ENCODE measurements at regions not wholly inside any gene's neighbourhood (a gene's known extent, or its start where the extent isn't known, plus 50 kb on each side); places are given as distances from the start of the nearest gene placed in this dataset.

DNA sequence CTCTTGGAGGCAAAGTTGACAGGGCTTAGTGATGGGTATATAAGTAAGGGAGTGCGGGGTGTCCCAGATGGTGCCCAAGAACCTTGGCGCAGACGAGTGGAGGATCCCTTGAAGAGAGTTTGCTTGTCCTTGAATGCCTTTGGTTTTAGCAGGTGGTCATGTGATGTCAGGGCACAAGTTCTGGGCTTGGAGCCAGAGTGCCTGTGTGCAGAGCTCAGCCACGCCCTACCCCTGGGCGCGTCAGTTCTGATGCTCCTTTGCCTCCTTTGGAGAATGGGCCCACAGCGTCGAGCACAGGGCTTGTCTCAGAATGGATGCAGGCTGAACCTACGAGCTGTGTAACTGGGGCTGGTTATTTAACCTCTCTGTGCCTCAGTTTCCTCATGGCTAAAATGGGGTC lies 412.2 kb upstream of the EEF2KMT start:
- H3K4me1 ChIP-seq (ENCODE audit: low read length): no peaks in the 10 kb centered on the region
- no peaks in the 10 kb centered on the region for H3K27me3 ChIP-seq (ENCODE audit: low read depth, low read length)

DNA sequence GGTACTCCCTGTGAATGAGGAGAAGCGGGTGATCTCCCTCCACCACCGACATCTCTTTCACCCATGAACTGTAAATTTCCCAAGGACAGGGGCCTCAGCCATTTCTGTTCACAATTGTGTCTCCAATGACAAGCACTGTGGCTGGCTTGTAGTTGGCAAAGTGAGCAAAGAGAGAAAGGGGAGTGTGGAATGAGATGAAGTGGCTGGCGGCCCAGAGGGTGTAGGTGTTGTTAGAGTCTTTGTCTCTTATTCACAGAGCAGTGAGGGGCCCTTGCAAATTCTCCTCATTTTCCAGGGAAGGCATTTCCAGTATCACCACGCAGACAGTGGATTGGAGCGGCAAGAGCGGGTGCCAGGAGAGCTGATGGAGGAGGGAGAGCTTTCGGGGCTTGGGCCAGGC lies 411.7 kb upstream of the EEF2KMT start:
- H3K4me2 ChIP-seq (ENCODE audit: low read length): no peak overlapping the region
- no peaks in the 10 kb centered on the region for H3K9me3 ChIP-seq (ENCODE audit: insufficient read depth, low read length)
- H3K27me3 ChIP-seq (ENCODE audit: low read depth, low read length): no peaks in the 10 kb centered on the region
- no peak overlapping the region for H3K4me3 ChIP-seq (ENCODE audit: low read length)
- H2AFZ ChIP-seq (ENCODE audit: low read depth, low read length): no peak overlapping the region
- H3K27ac ChIP-seq (ENCODE audit: low read length): no peak overlapping the region
- no peak overlapping the region for H3K9ac ChIP-seq (ENCODE audit: low read length)
- H3K79me2 ChIP-seq (ENCODE audit: low read length): no peaks in the 10 kb centered on the region
- TF ChIP-seq, protein P1, sequence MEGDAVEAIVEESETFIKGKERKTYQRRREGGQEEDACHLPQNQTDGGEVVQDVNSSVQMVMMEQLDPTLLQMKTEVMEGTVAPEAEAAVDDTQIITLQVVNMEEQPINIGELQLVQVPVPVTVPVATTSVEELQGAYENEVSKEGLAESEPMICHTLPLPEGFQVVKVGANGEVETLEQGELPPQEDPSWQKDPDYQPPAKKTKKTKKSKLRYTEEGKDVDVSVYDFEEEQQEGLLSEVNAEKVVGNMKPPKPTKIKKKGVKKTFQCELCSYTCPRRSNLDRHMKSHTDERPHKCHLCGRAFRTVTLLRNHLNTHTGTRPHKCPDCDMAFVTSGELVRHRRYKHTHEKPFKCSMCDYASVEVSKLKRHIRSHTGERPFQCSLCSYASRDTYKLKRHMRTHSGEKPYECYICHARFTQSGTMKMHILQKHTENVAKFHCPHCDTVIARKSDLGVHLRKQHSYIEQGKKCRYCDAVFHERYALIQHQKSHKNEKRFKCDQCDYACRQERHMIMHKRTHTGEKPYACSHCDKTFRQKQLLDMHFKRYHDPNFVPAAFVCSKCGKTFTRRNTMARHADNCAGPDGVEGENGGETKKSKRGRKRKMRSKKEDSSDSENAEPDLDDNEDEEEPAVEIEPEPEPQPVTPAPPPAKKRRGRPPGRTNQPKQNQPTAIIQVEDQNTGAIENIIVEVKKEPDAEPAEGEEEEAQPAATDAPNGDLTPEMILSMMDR (IDR thresholded peaks at IDR 0.05; ENCODE audit: low read depth, low read length): no peak
- no peak for TF ChIP-seq EZH2phosphoT487 (IDR thresholded peaks at IDR 0.05; ENCODE audit: low read depth)
- H4K20me1 ChIP-seq (ENCODE audit: insufficient read depth, low read length): no peaks in the 10 kb centered on the region
- no peaks in the 10 kb centered on the region for H3K36me3 ChIP-seq (replicated peaks; ENCODE audit: low read depth, low read length)
- no peaks in the 10 kb centered on the region for H3K4me1 ChIP-seq (ENCODE audit: low read length)

More for the DNA sequence above, 412.2 kb upstream of the EEF2KMT start:
- H3K79me2 ChIP-seq (ENCODE audit: low read length): no peaks in the 10 kb centered on the region
- TF ChIP-seq, protein P1 (IDR thresholded peaks at IDR 0.05; ENCODE audit: low read depth, low read length): no peak
- TF ChIP-seq EZH2phosphoT487 (IDR thresholded peaks at IDR 0.05; ENCODE audit: low read depth): no peak
- no peaks in the 10 kb centered on the region for H3K36me3 ChIP-seq (replicated peaks; ENCODE audit: low read depth, low read length)
- no peak overlapping the region for H2AFZ ChIP-seq (ENCODE audit: low read depth, low read length)
- no peak overlapping the region for H3K4me3 ChIP-seq (ENCODE audit: low read length)
- no peak overlapping the region for H3K9ac ChIP-seq (ENCODE audit: low read length)
- H4K20me1 ChIP-seq (ENCODE audit: insufficient read depth, low read length): no peaks in the 10 kb centered on the region
- H3K9me3 ChIP-seq (ENCODE audit: insufficient read depth, low read length): no peaks in the 10 kb centered on the region
- H3K4me2 ChIP-seq (ENCODE audit: low read length): no peak overlapping the region
- H3K27ac ChIP-seq (ENCODE audit: low read length): no peak overlapping the region

DNA sequence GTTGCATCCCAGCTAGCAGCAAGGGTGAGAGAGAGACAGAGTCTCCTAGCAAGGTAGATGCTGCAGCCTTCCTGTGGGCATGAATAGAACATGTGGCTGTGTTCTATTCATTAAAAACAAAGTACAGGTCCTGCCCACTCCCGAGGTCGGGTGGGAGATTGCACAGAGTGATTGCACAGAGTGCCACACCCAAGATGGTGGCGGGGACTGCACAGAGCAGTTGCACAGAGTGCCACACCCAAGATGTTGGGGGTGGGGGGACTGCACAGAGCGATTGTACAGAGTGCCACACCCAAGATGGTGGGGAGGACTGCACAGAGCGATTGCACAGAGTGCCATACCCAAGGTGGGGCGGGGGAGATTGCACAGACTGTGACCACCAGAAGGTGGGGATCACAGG lies 410.8 kb upstream of the EEF2KMT start:
- no peak overlapping the region for H3K9ac ChIP-seq (ENCODE audit: low read length)
- no peak overlapping the region for H2AFZ ChIP-seq (ENCODE audit: low read depth, low read length)
- H3K4me1 ChIP-seq (ENCODE audit: low read length): no peaks in the 10 kb centered on the region

DNA sequence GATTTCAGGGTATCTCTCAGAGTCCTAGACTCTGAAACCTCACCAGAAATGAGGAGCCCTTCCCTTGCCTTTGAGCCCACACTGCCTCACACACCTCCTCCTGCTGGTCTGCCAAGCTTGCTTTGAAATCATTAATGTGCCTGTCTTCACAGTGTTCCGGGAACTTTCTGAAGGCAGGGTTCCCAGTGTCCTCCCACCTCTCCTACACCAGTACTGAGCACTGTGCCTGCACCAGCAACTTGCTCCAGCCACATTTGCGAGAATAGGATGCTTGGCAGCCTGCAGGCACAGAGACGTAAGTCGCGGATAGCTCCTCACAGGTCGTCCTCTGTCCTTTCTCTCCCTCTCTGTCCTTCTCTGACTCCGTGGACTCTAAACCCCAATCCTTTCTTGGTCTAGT lies 408.4 kb upstream of the EEF2KMT start:
- no peak overlapping the region for H2AFZ ChIP-seq (ENCODE audit: low read depth, low read length)
- TF ChIP-seq, protein P1 (IDR thresholded peaks at IDR 0.05; ENCODE audit: low read depth, low read length): no peak
- TF ChIP-seq EZH2phosphoT487 (IDR thresholded peaks at IDR 0.05; ENCODE audit: low read depth): no peak

More for the DNA sequence above, 410.8 kb upstream of the EEF2KMT start:
- Histone ChIP-seq H3K4me2 (ENCODE audit: low read length) (no peak overlapping the region), H3K27me3 (ENCODE audit: low read depth, low read length) (no peaks in the 10 kb centered on the region), H3K9me3 (ENCODE audit: insufficient read depth, low read length) (no peaks in the 10 kb centered on the region), H3K36me3 (replicated peaks; ENCODE audit: low read depth, low read length) (no peaks in the 10 kb centered on the region), H4K20me1 (ENCODE audit: insufficient read depth, low read length) (no peaks in the 10 kb centered on the region), H3K27ac (ENCODE audit: low read length) (no peak overlapping the region), H3K79me2 (ENCODE audit: low read length) (no peaks in the 10 kb centered on the region), H3K4me3 (ENCODE audit: low read length) (no peak overlapping the region)
- TF ChIP-seq EZH2phosphoT487 (IDR thresholded peaks at IDR 0.05; ENCODE audit: low read depth): no peak

More for the DNA sequence above, 408.4 kb upstream of the EEF2KMT start:
- Histone ChIP-seq H3K4me3 (ENCODE audit: low read length) (no peak overlapping the region), H4K20me1 (ENCODE audit: insufficient read depth, low read length) (no peaks in the 10 kb centered on the region), H3K27me3 (ENCODE audit: low read depth, low read length) (no peaks in the 10 kb centered on the region), H3K4me1 (ENCODE audit: low read length) (no peaks in the 10 kb centered on the region), H3K9me3 (ENCODE audit: insufficient read depth, low read length) (no peaks in the 10 kb centered on the region), H3K4me2 (ENCODE audit: low read length) (no peak overlapping the region), H3K36me3 (replicated peaks; ENCODE audit: low read depth, low read length) (no peaks in the 10 kb centered on the region), H3K79me2 (ENCODE audit: low read length) (no peaks in the 10 kb centered on the region), H3K9ac (ENCODE audit: low read length) (no peak overlapping the region), H3K27ac (ENCODE audit: low read length) (no peak overlapping the region)
